GM12891 (cell line): ENCODE measurements at regions not wholly inside any gene's neighbourhood (a gene's known extent, or its start where the extent isn't known, plus 50 kb on each side); places are given as distances from the start of the nearest gene placed in this dataset.

Experiments used
- POLR2A ChIP-seq: IDR thresholded peaks from 2 replicates; pipeline ENCODE4 v1.6.1; 2011; ENCODE audit warnings: low read depth, low read length, control low read depth
- POLR2AphosphoS5 ChIP-seq: IDR thresholded peaks from 2 replicates; pipeline ENCODE4 v1.6.1; 2011; ENCODE audit warnings: low read depth, low read length, control low read depth
- SPI1 ChIP-seq: IDR thresholded peaks from 2 replicates; pipeline ENCODE4 v1.6.1; 2011; ENCODE audit warnings: low read depth, low read length, control low read depth
- TAF1 ChIP-seq: IDR thresholded peaks from 2 replicates; pipeline ENCODE4 v1.6.1; 2011; ENCODE audit warnings: low read depth, low read length, control low read depth

DNA sequence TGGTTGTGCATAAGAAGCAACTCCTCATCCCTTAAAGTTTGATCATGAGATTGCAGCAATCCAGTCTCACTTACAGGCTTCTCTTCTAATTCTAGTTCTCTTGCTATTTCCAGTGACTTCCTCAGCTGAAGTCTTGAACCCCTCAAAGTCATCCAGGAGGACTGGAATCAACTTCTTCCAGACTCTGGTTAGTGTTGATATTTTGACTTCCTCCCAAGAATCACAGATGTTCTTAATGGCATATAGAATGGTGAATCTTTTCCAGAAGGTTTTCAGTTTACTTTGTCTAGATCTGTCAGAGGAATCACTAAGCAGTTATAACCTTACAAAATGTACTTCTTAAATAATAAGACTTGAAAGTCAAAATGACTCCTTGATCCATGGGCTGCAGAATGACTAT is 81.3 kb upstream of the UBL3 start:
- TF ChIP-seq TAF1 (no peak), POLR2A (no peak), POLR2AphosphoS5 (no peak), SPI1 (no peak)
